Esophagus muscularis mucosa (tissue), 4 donors: ENCODE measurements at regions not wholly inside any gene's neighbourhood (a gene's known extent, or its start where the extent isn't known, plus 50 kb on each side); places are given as distances from the start of the nearest gene placed in this dataset.

Source experiments
- EP300 ChIP-seq: sonication (generic); formaldehyde crosslinking; IDR thresholded peaks from one replicate; pipeline ENCODE4 v1.6.1; 2017; ENCODE audit warnings: antibody characterized with exemption
- POLR2AphosphoS5 ChIP-seq, 2 donors: sonication (generic); formaldehyde crosslinking; IDR thresholded peaks; one replicate each; pipeline ENCODE4 v1.6.1; 2017; ENCODE audit warnings: antibody characterized with exemption in 2 of 2
- TF ChIP-seq, protein P1 (sequence below), 3 experiments: fragments of 200-600 bp in 2 of 3; fragments of 450-650 bp in 1 of 3; sonication (generic) in 2 of 3; IDR thresholded peaks; one replicate each; pipeline ENCODE4 v1.5.1; 2017 to 2019; ENCODE audit warnings: antibody characterized with exemption in 3 of 3, mild to moderate bottlenecking in 2 of 3, moderate library complexity in 1 of 3

GRCh38 chr15:97708252-97708651 lies 252.3 kb upstream of the ARRDC4 start:
- TF ChIP-seq POLR2AphosphoS5 (IDR thresholded peaks at IDR 0.05), result no peak
- TF ChIP-seq EP300, result no peak
- TF ChIP-seq, protein P1, sequence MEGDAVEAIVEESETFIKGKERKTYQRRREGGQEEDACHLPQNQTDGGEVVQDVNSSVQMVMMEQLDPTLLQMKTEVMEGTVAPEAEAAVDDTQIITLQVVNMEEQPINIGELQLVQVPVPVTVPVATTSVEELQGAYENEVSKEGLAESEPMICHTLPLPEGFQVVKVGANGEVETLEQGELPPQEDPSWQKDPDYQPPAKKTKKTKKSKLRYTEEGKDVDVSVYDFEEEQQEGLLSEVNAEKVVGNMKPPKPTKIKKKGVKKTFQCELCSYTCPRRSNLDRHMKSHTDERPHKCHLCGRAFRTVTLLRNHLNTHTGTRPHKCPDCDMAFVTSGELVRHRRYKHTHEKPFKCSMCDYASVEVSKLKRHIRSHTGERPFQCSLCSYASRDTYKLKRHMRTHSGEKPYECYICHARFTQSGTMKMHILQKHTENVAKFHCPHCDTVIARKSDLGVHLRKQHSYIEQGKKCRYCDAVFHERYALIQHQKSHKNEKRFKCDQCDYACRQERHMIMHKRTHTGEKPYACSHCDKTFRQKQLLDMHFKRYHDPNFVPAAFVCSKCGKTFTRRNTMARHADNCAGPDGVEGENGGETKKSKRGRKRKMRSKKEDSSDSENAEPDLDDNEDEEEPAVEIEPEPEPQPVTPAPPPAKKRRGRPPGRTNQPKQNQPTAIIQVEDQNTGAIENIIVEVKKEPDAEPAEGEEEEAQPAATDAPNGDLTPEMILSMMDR (IDR thresholded peaks at IDR 0.05), result no peak
